Esophagus muscularis mucosa (tissue), 4 donors: ENCODE measurements at regions not wholly inside any gene's neighbourhood (a gene's known extent, or its start where the extent isn't known, plus 50 kb on each side); places are given as distances from the start of the nearest gene placed in this dataset.

Source experiments
- DNase-seq: peaks from one replicate; pipeline ENCODE4 v3.0.0-alpha.2; 2017; ENCODE audit errors: extremely low spot score
- H3K27ac ChIP-seq, 4 donors: fragments of 200-600 bp; sonication (generic); replicated peaks in 1 of 4; 1 replicate in 3 of 4; 2 replicates in 1 of 4; pipeline ENCODE4 v1.5.1; 2016 to 2019; ENCODE audit warnings: mild to moderate bottlenecking in 1 of 4
- H3K27me3 ChIP-seq, 4 donors: fragments of 200-600 bp; sonication (generic); one replicate each; pipeline versions ENCODE4 v1.5.1 to v1.6.0; 2016 to 2019
- H3K36me3 ChIP-seq, 4 donors: fragments of 200-600 bp; sonication (generic); one replicate each; pipeline ENCODE4 v1.5.1; 2016 to 2019
- H3K4me1 ChIP-seq, 4 donors: fragments of 200-600 bp; sonication (generic); one replicate each; pipeline ENCODE4 v1.5.1; 2016 to 2019
- H3K4me3 ChIP-seq, 4 donors: fragments of 200-600 bp; sonication (generic); 1 replicate in 2 of 4; 2 replicates in 2 of 4; pipeline ENCODE4 v1.5.1; 2016 to 2019; ENCODE audit warnings: mild to moderate bottlenecking in 4 of 4, moderate library complexity in 1 of 4
- H3K9me3 ChIP-seq, 4 donors: fragments of 200-600 bp; sonication (generic); 1 replicate in 3 of 4; 2 replicates in 1 of 4; pipeline ENCODE4 v1.5.1; 2016 to 2019
- CTCF ChIP-seq, 3 experiments: fragments of 200-600 bp in 2 of 3; fragments of 450-650 bp in 1 of 3; sonication (generic) in 2 of 3; IDR thresholded peaks; one replicate each; pipeline ENCODE4 v1.5.1; 2017 to 2019; ENCODE audit warnings: antibody characterized with exemption in 3 of 3, mild to moderate bottlenecking in 2 of 3, moderate library complexity in 1 of 3
- EP300 ChIP-seq: sonication (generic); formaldehyde crosslinking; IDR thresholded peaks from one replicate; pipeline ENCODE4 v1.6.1; 2017; ENCODE audit warnings: antibody characterized with exemption
- POLR2A ChIP-seq: fragments of 450-650 bp; IDR thresholded peaks from one replicate; pipeline ENCODE4 v1.6.1; 2017; ENCODE audit warnings: antibody characterized with exemption, moderate library complexity, mild to moderate bottlenecking, low read depth
- POLR2AphosphoS5 ChIP-seq, 2 donors: sonication (generic); formaldehyde crosslinking; IDR thresholded peaks; one replicate each; pipeline ENCODE4 v1.6.1; 2017; ENCODE audit warnings: antibody characterized with exemption in 2 of 2
- WGBS: methylation state at CpG from one replicate; pipeline ENCODE4 v1.1.5; 2018; 5-methylcytosine and 5-hydroxymethylcytosine counted together
- intact Hi-C: fragments of 100-400 bp; cut with DNase I; formaldehyde crosslinking; loops from one replicate; pipeline ENCODE4 v1.15.1; 2023

GRCh38 chr19:20339444-20339843 is 172.4 kb downstream of the ZNF486 start:
- H3K9me3 ChIP-seq, result no peaks in the 10 kb centered on the region
- no peak for TF ChIP-seq EP300
- TF ChIP-seq POLR2A, result no peak
- TF ChIP-seq POLR2AphosphoS5 (IDR thresholded peaks at IDR 0.05), result no peak
- no peak for TF ChIP-seq CTCF (IDR thresholded peaks at IDR 0.05)
- no peak for DNase-seq
- no peak overlapping the region for H3K27ac ChIP-seq
- H3K36me3 ChIP-seq, result no peaks in the 10 kb centered on the region
- H3K4me3 ChIP-seq, result no peak overlapping the region
- 92% methylated on average over 4 of the region's 4 CpGs for WGBS
- peaks cover 0 to 5% (median 0%) of the 10 kb centered on the region in 4 donors for H3K4me1 ChIP-seq
- intact Hi-C loops, result no loop called here
- H3K27me3 ChIP-seq, result no peaks in the 10 kb centered on the region

GRCh38 chr19:20334760-20335159 is 167.7 kb downstream of the ZNF486 start:
- H3K27ac ChIP-seq, result no peak overlapping the region
- no peaks in the 10 kb centered on the region for H3K9me3 ChIP-seq
- TF ChIP-seq EP300, result no peak
- no peak for TF ChIP-seq POLR2A
- TF ChIP-seq CTCF (IDR thresholded peaks at IDR 0.05), result no peak
- intact Hi-C loops, result no loop called here
- DNase-seq, result no peak
- no peaks in the 10 kb centered on the region for H3K27me3 ChIP-seq
- no peaks in the 10 kb centered on the region for H3K36me3 ChIP-seq
- peaks cover 0 to 5% (median 0%) of the 10 kb centered on the region in 4 donors for H3K4me1 ChIP-seq
- no peak overlapping the region for H3K4me3 ChIP-seq
- WGBS, result 87% methylated on average over 3 of the region's 3 CpGs

GRCh38 chr19:20333508-20333907 is 166.5 kb downstream of the ZNF486 start:
- no peak for DNase-seq
- H3K9me3 ChIP-seq, result no peaks in the 10 kb centered on the region
- peaks cover 0 to 4% (median 0%) of the 10 kb centered on the region in 4 donors for H3K4me1 ChIP-seq
- no peaks in the 10 kb centered on the region for H3K27me3 ChIP-seq
- H3K4me3 ChIP-seq, result no peak overlapping the region
- intact Hi-C loops, result no loop called here
- no peaks in the 10 kb centered on the region for H3K36me3 ChIP-seq
- TF ChIP-seq CTCF (IDR thresholded peaks at IDR 0.05) (no peak), POLR2AphosphoS5 (IDR thresholded peaks at IDR 0.05) (no peak), POLR2A (no peak), EP300 (no peak)
- 88% methylated on average over 1 of the region's 1 CpG for WGBS
- no peak overlapping the region for H3K27ac ChIP-seq

GRCh38 chr19:20325151-20325550 is 158.1 kb downstream of the ZNF486 start:
- Histone ChIP-seq H3K36me3 (no peaks in the 10 kb centered on the region), H3K27ac (no peak overlapping the region), H3K4me3 (no peak overlapping the region), H3K4me1 (peaks cover 0 to 9% (median 2%) of the 10 kb centered on the region in 4 donors), H3K27me3 (no peaks in the 10 kb centered on the region), H3K9me3 (no peaks in the 10 kb centered on the region)
- DNase-seq, result no peak
- intact Hi-C loops, result no loop called here
- TF ChIP-seq EP300, result no peak
- TF ChIP-seq CTCF (IDR thresholded peaks at IDR 0.05), result no peak
- no peak for TF ChIP-seq POLR2AphosphoS5 (IDR thresholded peaks at IDR 0.05)
- no peak for TF ChIP-seq POLR2A

GRCh38 chr19:20321139-20321763 is 154.2 kb downstream of the ZNF486 start:
- no peak overlapping the region for H3K27ac ChIP-seq
- no peak overlapping the region for H3K4me3 ChIP-seq
- H3K27me3 ChIP-seq, result no peaks in the 10 kb centered on the region
- H3K9me3 ChIP-seq, result no peaks in the 10 kb centered on the region
- H3K36me3 ChIP-seq, result no peaks in the 10 kb centered on the region
- TF ChIP-seq POLR2AphosphoS5 (IDR thresholded peaks at IDR 0.05) (no peak), CTCF (IDR thresholded peaks at IDR 0.05) (no peak), POLR2A (no peak), EP300 (no peak)
- DNase-seq, result no peak
- H3K4me1 ChIP-seq, result peaks cover 0 to 9% (median 2%) of the 10 kb centered on the region in 4 donors
- WGBS, result 83% methylated on average over 3 of the region's 3 CpGs
- intact Hi-C loops, result no loop called here
